IMR-90 (cell line): ENCODE measurements at regions not wholly inside any gene's neighbourhood (a gene's known extent, or its start where the extent isn't known, plus 50 kb on each side); places are given as distances from the start of the nearest gene placed in this dataset.

Source experiments
- ATAC-seq: fragments of 200-7000 bp; cut with Tn5 transposase; 2 replicates; pipeline ENCODE4 v1.9.1; 2020; ENCODE audit warnings: low read depth, mild to moderate bottlenecking, moderate library complexity
- BruUV-seq: library from RNA; stranded (reverse); fragments of 400-500 nt; replicated peaks from 2 replicates; lab custom pipeline; 2021; lab: Mats Ljungman, UMichigan
- CTCF ChIA-PET: fragments of 300-600 bp; formaldehyde crosslinking; extraction: SDS; loops from one replicate; lab custom pipeline; 2021; ENCODE audit warnings: antibody characterized with exemption; lab: Yijun Ruan, JAX
- POLR2A ChIA-PET: fragments of 300-600 bp; sonication (Branson Sonifier 250); formaldehyde crosslinking; loops from one replicate; lab custom pipeline; 2022; ENCODE audit warnings: antibody characterized with exemption; ENCODE audit not compliant: unreplicated experiment; lab: Charles Lee
- DNase-seq: peaks from one replicate; pipeline ENCODE4 v3.0.0; 2013
- H2AFZ ChIP-seq: replicated peaks from 2 replicates; pipeline ENCODE3; 2013; ENCODE audit warnings: low read length, mild to moderate bottlenecking; ENCODE audit not compliant: poor library complexity
- H2AK5ac ChIP-seq: 2 replicates; pipeline ENCODE4 v1.6.1; 2013; ENCODE audit warnings: low read depth, low read length, inconsistent platforms
- H2AK9ac ChIP-seq: replicated peaks from 2 replicates; pipeline ENCODE3; 2013; ENCODE audit warnings: mild to moderate bottlenecking, low read depth, low read length, moderate library complexity; ENCODE audit not compliant: poor library complexity
- H2BK120ac ChIP-seq: 2 replicates; pipeline ENCODE4 v1.6.1; 2013; ENCODE audit warnings: low read depth, low read length, inconsistent platforms
- H2BK15ac ChIP-seq: 3 replicates; pipeline ENCODE4 v1.6.1; 2013; ENCODE audit warnings: low read depth, low read length, inconsistent platforms
- H2BK20ac ChIP-seq: 2 replicates; pipeline ENCODE4 v1.6.1; 2013; ENCODE audit warnings: low read depth, mild to moderate bottlenecking, inconsistent platforms, low read length, moderate library complexity
- H2BK5ac ChIP-seq: 2 replicates; pipeline ENCODE4 v1.6.1; 2013; ENCODE audit warnings: mild to moderate bottlenecking, low read depth, low read length, inconsistent platforms; ENCODE audit not compliant: poor library complexity, severe bottlenecking
- H3K14ac ChIP-seq: replicated peaks from 2 replicates; pipeline ENCODE4 v1.6.1; 2013; ENCODE audit warnings: low read depth, low read length, inconsistent platforms
- H3K18ac ChIP-seq: 2 replicates; pipeline ENCODE4 v1.6.1; 2013; ENCODE audit warnings: low read depth, low read length, control low read depth
- H3K23ac ChIP-seq: 2 replicates; pipeline ENCODE4 v1.6.1; 2013; ENCODE audit warnings: low read depth, low read length, inconsistent platforms
- H3K27ac ChIP-seq: 2 replicates; pipeline ENCODE4 v1.5.1; 2013; ENCODE audit warnings: mild to moderate bottlenecking, control low read depth, low read length; ENCODE audit not compliant: insufficient read depth
- H3K27me3 ChIP-seq: 2 replicates; pipeline ENCODE4 v1.6.1; 2013; ENCODE audit warnings: low read length; ENCODE audit not compliant: control insufficient read depth, insufficient read depth
- H3K36me3 ChIP-seq: 2 replicates; pipeline ENCODE4 v1.6.1; 2013; ENCODE audit warnings: low read length, mixed read lengths; ENCODE audit not compliant: control insufficient read depth, insufficient read depth
- H3K4ac ChIP-seq: 2 replicates; pipeline ENCODE4 v1.6.1; 2013; ENCODE audit warnings: low read depth, low read length, inconsistent platforms
- H3K4me1 ChIP-seq: 2 replicates; pipeline ENCODE4 v1.6.1; 2013; ENCODE audit warnings: low read length, mixed read lengths; ENCODE audit not compliant: control insufficient read depth, insufficient read depth
- H3K4me2 ChIP-seq: 2 replicates; pipeline ENCODE4 v1.6.1; 2013; ENCODE audit warnings: low read depth, mild to moderate bottlenecking, control low read depth, low read length, moderate library complexity
- H3K4me3 ChIP-seq: 2 replicates; pipeline ENCODE4 v1.5.1; 2013; ENCODE audit warnings: low read depth, mild to moderate bottlenecking, control low read depth, low read length, moderate library complexity; ENCODE audit not compliant: insufficient read depth
- H3K56ac ChIP-seq: 2 replicates; pipeline ENCODE4 v1.6.1; 2013; ENCODE audit warnings: low read length, inconsistent platforms; ENCODE audit not compliant: insufficient read depth; ENCODE audit errors: extremely low read depth
- H3K79me1 ChIP-seq, 2 experiments: 2 replicates each; pipeline ENCODE4 v1.6.1; 2013; ENCODE audit warnings: low read length in 2 of 2, inconsistent platforms in 1 of 2, low read depth in 1 of 2
- H3K9ac ChIP-seq: 2 replicates; pipeline ENCODE4 v1.6.1; 2013; ENCODE audit warnings: low read depth, low read length, control low read depth
- H3K9me1 ChIP-seq: 2 replicates; pipeline ENCODE4 v1.6.1; 2013; ENCODE audit warnings: low read length, inconsistent platforms; ENCODE audit not compliant: insufficient read depth
- H3K9me3 ChIP-seq: 2 replicates; pipeline ENCODE4 v1.6.1; 2013; ENCODE audit warnings: low read length; ENCODE audit not compliant: control insufficient read depth, insufficient read depth
- H4K20me1 ChIP-seq: 2 replicates; pipeline ENCODE4 v1.6.1; 2013; ENCODE audit warnings: low read length, inconsistent platforms; ENCODE audit not compliant: insufficient read depth
- H4K5ac ChIP-seq: 2 replicates; pipeline ENCODE4 v1.6.1; 2013; ENCODE audit warnings: mild to moderate bottlenecking, low read depth, low read length, control low read depth
- H4K8ac ChIP-seq, 2 experiments: 2 replicates each; pipeline ENCODE4 v1.6.1; 2013; ENCODE audit warnings: low read depth in 2 of 2, low read length in 2 of 2, control low read depth in 1 of 2, inconsistent platforms in 1 of 2
- H4K91ac ChIP-seq: 2 replicates; pipeline ENCODE4 v1.6.1; 2013; ENCODE audit warnings: low read depth, low read length, inconsistent platforms; ENCODE audit not compliant: insufficient read depth
- CEBPB ChIP-seq: IDR thresholded peaks from 2 replicates; pipeline ENCODE4 v1.6.1; 2012; ENCODE audit warnings: low read depth, low read length, improper control_type of control experiment
- CHD1 ChIP-seq: IDR thresholded peaks from 2 replicates; pipeline ENCODE4 v1.6.1; 2012; ENCODE audit warnings: low read depth, low read length, improper control_type of control experiment
- RAD21 ChIP-seq: IDR thresholded peaks from 2 replicates; pipeline ENCODE4 v1.6.1; 2012; ENCODE audit warnings: low read length, improper control_type of control experiment
- WGBS, 2 experiments: methylation state at CpG; one replicate each; pipeline versions ENCODE4 v1.1.5 to v1.1.7; 2013; ENCODE audit warnings: missing lambda C conversion rate in 2 of 2; ENCODE audit not compliant: insufficient read length in 1 of 2; ENCODE audit errors: extremely low coverage in 2 of 2; 5-methylcytosine and 5-hydroxymethylcytosine counted together
- dilution Hi-C: fragments of 300-500 bp; cut with HindIII; formaldehyde crosslinking; loops from one replicate; pipeline ENCODE4 v1.14.3; 2018; ENCODE audit warnings: low sequenced_read_pairs; ENCODE audit not compliant: unreplicated experiment
- in situ Hi-C: fragments of 300-500 bp; cut with MboI; formaldehyde crosslinking; loops from 3 replicates; pipeline ENCODE4 v1.14.3; 2019; ENCODE audit warnings: low sequenced_read_pairs, inconsistent platforms, mixed read lengths
- intact Hi-C: fragments of 100-400 bp; cut with micrococcal nuclease; formaldehyde crosslinking; loops from 2 replicates; pipeline ENCODE4 v1.10.0; 2022

DNA sequence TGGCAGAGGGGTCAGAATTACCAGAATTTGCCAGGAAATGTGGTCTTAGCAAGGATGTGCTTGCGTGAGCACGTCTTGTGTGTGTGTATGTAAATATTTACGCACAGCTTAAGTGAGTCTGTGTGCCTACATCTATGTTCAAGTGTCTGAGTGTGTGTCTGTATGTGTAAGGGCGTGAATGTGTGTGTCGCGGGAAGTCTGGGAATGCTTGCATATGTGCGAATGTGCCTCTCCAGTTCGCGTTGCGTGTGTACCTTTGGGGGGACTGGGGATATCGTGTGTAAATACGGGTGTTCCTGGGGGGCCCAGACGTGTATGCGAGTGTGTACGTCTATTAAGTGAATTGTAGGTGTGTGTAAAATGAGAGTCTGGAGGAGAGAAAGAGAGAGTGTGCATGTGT is 68.6 kb upstream of the POU3F1 start:
- H2AK9ac ChIP-seq, result no peak overlapping the region
- H3K27me3 ChIP-seq, result peaks cover 4% of the 10 kb centered on the region; the same call in 1 of the 2 replicates
- H2AFZ ChIP-seq, result no peak overlapping the region
- H2AK5ac ChIP-seq, result no peak overlapping the region
- H4K8ac ChIP-seq, result no peak overlapping the region
- no peak overlapping the region for H2BK120ac ChIP-seq
- no peaks in the 10 kb centered on the region for H3K79me1 ChIP-seq
- CTCF ChIA-PET, result no interaction called here
- H3K56ac ChIP-seq, result no peak overlapping the region
- no peak overlapping the region for H3K9ac ChIP-seq
- no peak overlapping the region for H3K18ac ChIP-seq
- POLR2A ChIA-PET, result no interaction called here
- no TSS peak for BruUV-seq
- H3K4me2 ChIP-seq, result no peak overlapping the region
- no peak for DNase-seq
- dilution Hi-C loops, result no loop called here
- ATAC-seq, result no peak
- H4K91ac ChIP-seq, result no peak overlapping the region
- no peak overlapping the region for H3K27ac ChIP-seq
- no peak overlapping the region for H3K14ac ChIP-seq
- no peak overlapping the region for H2BK20ac ChIP-seq
- intact Hi-C loops, result no loop called here
- no peaks in the 10 kb centered on the region for H3K4me1 ChIP-seq
- WGBS, 2 experiments, result 92% methylated on average over 5 of the region's 15 CpGs; no CpG with 5 or more reads in 1 of the 2 experiments
- H2BK15ac ChIP-seq, result no peak overlapping the region
- no peaks in the 10 kb centered on the region for H3K36me3 ChIP-seq
- no peak overlapping the region for H2BK5ac ChIP-seq
- H3K9me1 ChIP-seq, result no peaks in the 10 kb centered on the region
- no peaks in the 10 kb centered on the region for H3K9me3 ChIP-seq
- H4K20me1 ChIP-seq, result no peaks in the 10 kb centered on the region
- no peak overlapping the region for H4K5ac ChIP-seq
- H3K4me3 ChIP-seq, result no peak overlapping the region
- H3K4ac ChIP-seq, result no peak overlapping the region
- TF ChIP-seq CHD1 (no peak), RAD21 (no peak), CEBPB (no peak)
- in situ Hi-C loops, result no loop called here
- H3K23ac ChIP-seq, result no peak overlapping the region
